ENCODE measurements at regions not wholly inside any gene's neighbourhood (a gene's known extent, or its start where the extent isn't known, plus 50 kb on each side); places are given as distances from the start of the nearest gene placed in this dataset.

- peak; percentile 73 for DNase-seq (ENCODE audit: low spot score)
Measured at GRCh38 chr18:55779691-55780585, 191.9 kb upstream of the TCF4 start.

GRCh38 chr18:55778788-55779690, 191.0 kb upstream of the TCF4 start:
- no peak for DNase-seq (ENCODE audit: low spot score)

DNA sequence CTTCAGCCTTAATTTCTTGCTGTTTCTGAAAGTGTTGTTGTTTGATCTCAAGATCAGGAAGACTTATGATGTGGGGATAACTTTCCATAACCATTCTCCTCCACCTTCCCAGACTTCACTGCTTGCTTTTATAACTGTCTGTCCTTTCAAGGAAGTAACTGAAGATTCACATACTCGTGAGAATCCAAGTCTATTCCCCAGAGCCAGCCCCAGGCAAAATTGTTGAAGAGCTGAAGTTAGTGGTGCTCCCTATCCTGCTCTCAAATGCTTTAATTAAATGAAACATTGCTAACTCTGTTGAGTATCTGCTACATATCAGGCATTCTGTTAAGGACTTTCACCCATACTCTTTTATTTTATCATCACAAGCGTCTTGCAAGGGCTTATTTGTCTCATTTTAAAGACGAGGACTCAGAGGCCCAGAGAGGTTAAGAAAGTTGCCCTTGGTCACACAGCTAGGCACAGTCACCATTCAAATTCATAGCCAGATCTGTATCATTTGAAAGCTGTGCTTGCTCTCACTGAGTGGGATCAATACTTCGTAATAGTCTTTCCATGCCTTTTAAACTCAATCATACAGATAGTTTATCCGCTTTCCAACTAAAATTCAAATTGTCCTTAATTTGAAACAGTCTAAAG, 189.8 kb upstream of the TCF4 start:
- no peak for DNase-seq (ENCODE audit: low spot score)

DNA sequence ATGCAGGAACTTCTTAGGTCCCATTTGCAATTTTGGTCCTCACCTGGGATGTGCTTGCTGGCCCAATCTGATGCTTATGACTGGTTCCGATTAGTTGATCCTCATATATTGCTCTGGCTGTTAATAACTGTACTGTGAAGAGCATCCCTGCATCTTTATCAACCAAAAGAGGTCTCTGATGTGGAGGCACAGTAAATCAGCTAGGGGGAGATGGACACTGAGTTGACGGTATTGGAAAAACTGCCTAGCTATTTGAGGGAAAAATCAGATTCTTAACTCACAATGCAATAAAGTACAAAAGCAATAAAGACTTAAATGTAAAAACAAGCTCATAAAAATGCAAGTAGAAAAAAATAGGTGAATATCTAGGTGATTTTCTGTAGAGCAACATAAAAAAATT, 188.0 kb upstream of the TCF4 start:
- no peak for DNase-seq (ENCODE audit: low spot score)

GRCh38 chr18:55774505-55774904, 186.5 kb upstream of the TCF4 start:
- DNase-seq (ENCODE audit: low spot score): no peak

- DNase-seq (ENCODE audit: low spot score): no peak
Measured at GRCh38 chr18:55768255-55768654, 180.3 kb upstream of the TCF4 start.

- no peak for DNase-seq (ENCODE audit: low spot score)
Measured at GRCh38 chr18:55764386-55764785, 176.4 kb upstream of the TCF4 start.

GRCh38 chr18:55763805-55764204, 175.8 kb upstream of the TCF4 start:
- DNase-seq (ENCODE audit: low spot score): no peak

GRCh38 chr18:55763298-55763697, 175.3 kb upstream of the TCF4 start:
- no peak for DNase-seq (ENCODE audit: low spot score)

GRCh38 chr18:55762424-55762823, 174.4 kb upstream of the TCF4 start:
- DNase-seq (ENCODE audit: low spot score): no peak

- no peak for DNase-seq (ENCODE audit: low spot score)
Measured at GRCh38 chr18:55753643-55754263, 165.8 kb upstream of the TCF4 start.

DNA sequence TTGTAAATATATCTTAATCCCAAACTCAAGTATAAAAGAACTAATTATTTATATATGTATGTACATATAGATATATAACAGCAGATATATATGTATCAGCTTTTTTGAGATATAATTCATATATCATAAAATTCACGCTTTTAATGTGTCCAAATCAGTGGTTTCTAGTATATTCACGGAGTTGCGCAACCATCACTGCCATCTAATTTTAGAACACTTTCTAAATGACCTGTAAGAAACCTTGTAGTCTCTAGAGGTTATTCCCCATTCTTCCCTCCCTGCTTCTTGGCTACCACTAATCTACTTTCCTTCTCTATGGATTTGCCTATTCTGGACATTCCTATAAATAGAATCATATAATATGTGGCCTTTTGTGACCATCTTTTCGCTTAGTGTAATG, 163.5 kb upstream of the TCF4 start:
- DNase-seq (ENCODE audit: low spot score): no peak

- no peak for DNase-seq (ENCODE audit: low spot score)
Measured at GRCh38 chr18:55748227-55748738, 160.3 kb upstream of the TCF4 start.

GRCh38 chr18:55744206-55744605, 156.2 kb upstream of the TCF4 start:
- no peak for DNase-seq (ENCODE audit: low spot score)

DNA sequence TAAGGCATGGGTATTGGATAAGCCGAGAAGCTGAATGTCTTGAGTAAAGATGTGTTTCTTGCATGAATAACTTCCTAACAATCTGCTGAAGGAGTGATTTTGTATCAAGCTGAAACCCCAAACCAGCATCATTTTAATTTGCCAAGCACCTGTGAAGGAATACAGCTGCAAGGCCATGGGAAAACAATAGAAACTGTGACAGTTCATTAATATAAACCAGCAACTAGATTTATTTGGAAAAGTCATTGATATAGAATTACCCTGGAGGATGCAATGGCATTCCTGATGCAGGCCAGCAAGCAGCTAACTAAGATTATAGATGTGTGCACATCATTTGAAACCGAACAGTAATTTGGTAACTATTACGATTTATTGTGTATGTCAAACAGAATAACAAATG, 155.7 kb upstream of the TCF4 start:
- DNase-seq (ENCODE audit: low spot score): no peak

DNA sequence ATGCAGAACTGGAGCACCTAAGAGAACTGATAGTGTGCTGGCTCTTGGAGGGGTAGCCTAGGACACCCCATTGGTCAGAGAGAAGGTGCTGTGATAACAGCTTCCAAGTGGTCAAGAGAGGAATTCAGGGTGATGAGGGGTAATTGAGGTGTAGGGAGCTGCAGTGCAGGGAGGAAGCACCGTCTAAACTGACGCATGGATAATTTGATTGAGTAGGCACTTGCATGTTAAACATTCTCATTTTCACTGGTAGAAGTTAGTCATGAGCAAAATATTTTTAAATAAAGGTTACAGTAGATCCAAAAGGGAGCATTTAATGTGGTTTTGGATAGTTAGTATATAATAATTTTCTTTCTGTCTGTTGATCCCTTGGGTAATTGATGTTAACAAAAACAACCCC, 155.1 kb upstream of the TCF4 start:
- no peak for DNase-seq (ENCODE audit: low spot score)

GRCh38 chr18:55739488-55739887, 151.5 kb upstream of the TCF4 start:
- no peak for DNase-seq (ENCODE audit: low spot score)

GRCh38 chr18:55738483-55739114, 150.6 kb upstream of the TCF4 start:
- DNase-seq (ENCODE audit: low spot score): no peak

GRCh38 chr18:55737781-55738468, 149.9 kb upstream of the TCF4 start:
- DNase-seq (ENCODE audit: low spot score): no peak

DNA sequence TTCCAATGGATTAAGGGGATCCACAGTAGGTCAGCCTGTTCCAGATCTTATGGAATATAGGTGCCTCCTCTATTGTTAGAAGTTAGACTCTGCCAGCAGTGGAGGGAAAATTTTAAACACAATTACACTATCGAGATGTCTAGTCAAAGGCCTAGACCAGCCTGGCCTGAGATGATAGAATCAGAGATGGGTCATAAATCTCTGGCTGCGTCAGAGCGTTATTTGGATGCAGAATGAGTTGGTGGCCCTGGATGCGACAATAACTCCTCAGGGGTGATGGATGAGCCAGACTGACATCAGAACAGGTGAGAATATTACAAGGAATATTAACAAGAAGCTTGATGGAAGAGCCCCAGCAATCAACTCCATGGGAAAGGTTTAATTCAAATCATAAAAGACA, 149.3 kb upstream of the TCF4 start:
- DNase-seq (ENCODE audit: low spot score): no peak

GRCh38 chr18:55735969-55736368, 148.0 kb upstream of the TCF4 start:
- no peak for DNase-seq (ENCODE audit: low spot score)
